PC-3 (cell line): ENCODE measurements at regions not wholly inside any gene's neighbourhood (a gene's known extent, or its start where the extent isn't known, plus 50 kb on each side); places are given as distances from the start of the nearest gene placed in this dataset.

ENCODE experiments used
- EZH2 ChIP-seq: fragments of 300-600 bp; sonication (generic); IDR thresholded peaks from one replicate; pipeline ENCODE4 v1.6.1; 2017; ENCODE audit warnings: antibody characterized with exemption, mild to moderate bottlenecking, low read length; ENCODE audit not compliant: unreplicated experiment
- EZH2phosphoT487 ChIP-seq: fragments of 300-600 bp; sonication (generic); IDR thresholded peaks from 2 replicates; pipeline ENCODE4 v1.6.1; 2018; ENCODE audit warnings: mild to moderate bottlenecking, antibody characterized with exemption, low read length, borderline replicate concordance
- TF ChIP-seq, protein P1 (sequence below): fragments of 300-600 bp; sonication (generic); conservative IDR thresholded peaks from 2 replicates; pipeline ENCODE4 v1.5.1; 2017; ENCODE audit warnings: antibody characterized with exemption, low read depth, mild to moderate bottlenecking, low read length

- TF ChIP-seq, protein P1, sequence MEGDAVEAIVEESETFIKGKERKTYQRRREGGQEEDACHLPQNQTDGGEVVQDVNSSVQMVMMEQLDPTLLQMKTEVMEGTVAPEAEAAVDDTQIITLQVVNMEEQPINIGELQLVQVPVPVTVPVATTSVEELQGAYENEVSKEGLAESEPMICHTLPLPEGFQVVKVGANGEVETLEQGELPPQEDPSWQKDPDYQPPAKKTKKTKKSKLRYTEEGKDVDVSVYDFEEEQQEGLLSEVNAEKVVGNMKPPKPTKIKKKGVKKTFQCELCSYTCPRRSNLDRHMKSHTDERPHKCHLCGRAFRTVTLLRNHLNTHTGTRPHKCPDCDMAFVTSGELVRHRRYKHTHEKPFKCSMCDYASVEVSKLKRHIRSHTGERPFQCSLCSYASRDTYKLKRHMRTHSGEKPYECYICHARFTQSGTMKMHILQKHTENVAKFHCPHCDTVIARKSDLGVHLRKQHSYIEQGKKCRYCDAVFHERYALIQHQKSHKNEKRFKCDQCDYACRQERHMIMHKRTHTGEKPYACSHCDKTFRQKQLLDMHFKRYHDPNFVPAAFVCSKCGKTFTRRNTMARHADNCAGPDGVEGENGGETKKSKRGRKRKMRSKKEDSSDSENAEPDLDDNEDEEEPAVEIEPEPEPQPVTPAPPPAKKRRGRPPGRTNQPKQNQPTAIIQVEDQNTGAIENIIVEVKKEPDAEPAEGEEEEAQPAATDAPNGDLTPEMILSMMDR, result no peak
- TF ChIP-seq EZH2 (no peak), EZH2phosphoT487 (no peak)
These were observed 114.3 kb downstream of the TEX26 start for GRCh38 chr13:31046711-31047279.
